Psoas muscle (tissue), 7 donors: ENCODE measurements at regions not wholly inside any gene's neighbourhood (a gene's known extent, or its start where the extent isn't known, plus 50 kb on each side); places are given as distances from the start of the nearest gene placed in this dataset.

ENCODE experiments used
- ATAC-seq, 4 donors: fragments of 200-7000 bp; cut with Tn5 transposase; one replicate each; pipeline ENCODE4 v1.9.1; 2020; ENCODE audit warnings: moderate library complexity in 3 of 4, mild to moderate bottlenecking in 2 of 4
- DNase-seq, 2 donors: peaks; one replicate each; pipeline ENCODE4 v3.0.0-alpha.2; 2020
- H3K27ac ChIP-seq: fragments of 200-600 bp; one replicate; pipeline ENCODE4 v1.8.0; 2022
- H3K27me3 ChIP-seq, 3 donors: fragments of 200-600 bp in 1 of 3; one replicate each; pipeline versions ENCODE4 v1.6.1 to v1.8.0; 2013 to 2022; ENCODE audit warnings: low read length in 2 of 3, mild to moderate bottlenecking in 2 of 3, moderate library complexity in 1 of 3; ENCODE audit not compliant: insufficient read depth in 3 of 3
- H3K36me3 ChIP-seq, 2 donors: fragments of 200-600 bp in 1 of 2; one replicate each; pipeline versions ENCODE4 v1.6.1 to v1.8.0; 2013 to 2022; ENCODE audit warnings: low read depth in 1 of 2, mild to moderate bottlenecking in 1 of 2, moderate library complexity in 1 of 2; ENCODE audit not compliant: insufficient read depth in 1 of 2
- H3K4me1 ChIP-seq: fragments of 200-600 bp; one replicate; pipeline ENCODE4 v1.8.0; 2022
- H3K4me3 ChIP-seq: fragments of 200-600 bp; one replicate; pipeline ENCODE4 v1.8.0; 2022; ENCODE audit warnings: mild to moderate bottlenecking
- H3K9me3 ChIP-seq: fragments of 200-600 bp; one replicate; pipeline ENCODE4 v1.8.0; 2022
- CTCF ChIP-seq: fragments of 200-600 bp; IDR thresholded peaks from one replicate; pipeline ENCODE4 v1.8.0; 2022; ENCODE audit warnings: antibody characterized with exemption
- WGBS, 3 donors: extraction: QIAGEN DNeasy Blood & Tissue Kit; methylation state at CpG; one replicate each; pipeline versions ENCODE4 v1.1.6 to v1.1.7; 2013; 5-methylcytosine and 5-hydroxymethylcytosine counted together
- intact Hi-C, 2 donors: fragments of 100-400 bp; cut with DNase I; formaldehyde crosslinking; loops; one replicate each; pipeline versions ENCODE4 v1.11.0 to v1.14.2; 2022
- donor health status: healthy with polysubstance abuse.
- donor health status: DM: no; HTN: no; CAD: no; lungs with moderate emphysema.
- donor health status: Bipolar disorder and iron deficiency.
- donor health status: healthy.
- donor health status: DM: yes; HTN: yes; CAD: no.
- donor health status: DM: no; HTN: no; CAD: no.
- donor health status: DM: yes; HTN: yes; CAD: no.

GRCh38 chr12:92605621-92606170 lies 97.1 kb upstream of the PLEKHG7 start:
- no peak for DNase-seq
- WGBS, 3 donors = 71 to 95% (median 94%) methylated on average over 3 of the region's 3 CpGs
- Histone ChIP-seq H3K36me3 (no peaks in the 10 kb centered on the region), H3K4me1 (no peaks in the 10 kb centered on the region), H3K27ac (no peak overlapping the region), H3K27me3 (no peaks in the 10 kb centered on the region), H3K4me3 (no peak overlapping the region), H3K9me3 (no peaks in the 10 kb centered on the region)
- no peak for TF ChIP-seq CTCF
- intact Hi-C loops = no loop called here
- no peak for ATAC-seq

GRCh38 chr12:92604786-92605185 lies 98.0 kb upstream of the PLEKHG7 start:
- H3K9me3 ChIP-seq = no peaks in the 10 kb centered on the region
- DNase-seq = no peak
- H3K27me3 ChIP-seq = no peaks in the 10 kb centered on the region
- intact Hi-C loops = no loop called here
- H3K27ac ChIP-seq = no peak overlapping the region
- no peaks in the 10 kb centered on the region for H3K4me1 ChIP-seq
- H3K36me3 ChIP-seq = no peaks in the 10 kb centered on the region
- ATAC-seq = no peak
- no peak for TF ChIP-seq CTCF
- no peak overlapping the region for H3K4me3 ChIP-seq

GRCh38 chr12:92603741-92604432 lies 98.9 kb upstream of the PLEKHG7 start:
- Histone ChIP-seq H3K36me3 (no peaks in the 10 kb centered on the region), H3K27me3 (no peaks in the 10 kb centered on the region), H3K4me3 (no peak overlapping the region), H3K27ac (no peak overlapping the region), H3K9me3 (no peaks in the 10 kb centered on the region), H3K4me1 (no peaks in the 10 kb centered on the region)
- intact Hi-C loops = no loop called here
- no peak for TF ChIP-seq CTCF
- DNase-seq (no peak), ATAC-seq (no peak)
- WGBS, 3 donors = 90 to 96% (median 94%) methylated on average over 2 of the region's 2 CpGs

GRCh38 chr12:92602930-92603623 lies 99.7 kb upstream of the PLEKHG7 start:
- no peaks in the 10 kb centered on the region for H3K27me3 ChIP-seq
- intact Hi-C loops = no loop called here
- ATAC-seq (no peak), DNase-seq (no peak)
- no peak for TF ChIP-seq CTCF
- H3K27ac ChIP-seq = no peak overlapping the region
- H3K4me3 ChIP-seq = no peak overlapping the region
- no peaks in the 10 kb centered on the region for H3K9me3 ChIP-seq
- no peaks in the 10 kb centered on the region for H3K36me3 ChIP-seq
- no peaks in the 10 kb centered on the region for H3K4me1 ChIP-seq
- WGBS, 3 donors = 89 to 92% (median 89%) methylated on average over 2 of the region's 2 CpGs
